Mesendoderm (in vitro differentiated cells): ENCODE measurements at regions not wholly inside any gene's neighbourhood (a gene's known extent, or its start where the extent isn't known, plus 50 kb on each side); places are given as distances from the start of the nearest gene placed in this dataset.

Experiments
- DNase-seq: peaks from one replicate; pipeline ENCODE4 v3.0.0; 2013
- H2AK5ac ChIP-seq: 2 replicates; pipeline ENCODE4 v1.6.1; 2013; ENCODE audit warnings: low read length, inconsistent platforms
- H2BK120ac ChIP-seq: 2 replicates; pipeline ENCODE4 v1.6.1; 2013; ENCODE audit warnings: low read depth, mild to moderate bottlenecking, low read length, moderate library complexity, mixed read lengths
- H2BK15ac ChIP-seq: replicated peaks from 2 replicates; pipeline ENCODE4 v1.6.1; 2013; ENCODE audit warnings: low read depth, mild to moderate bottlenecking, moderate library complexity
- H2BK5ac ChIP-seq: 2 replicates; pipeline ENCODE4 v1.6.1; 2013; ENCODE audit warnings: low read length, inconsistent platforms
- H3K18ac ChIP-seq: 2 replicates; pipeline ENCODE4 v1.6.1; 2013; ENCODE audit warnings: mild to moderate bottlenecking, low read length, mixed read lengths
- H3K23ac ChIP-seq: one replicate; pipeline ENCODE4 v1.6.1; 2013; ENCODE audit warnings: low read length
- H3K27ac ChIP-seq: 2 replicates; pipeline ENCODE4 v1.5.1; 2013; ENCODE audit warnings: low read depth, mild to moderate bottlenecking, inconsistent platforms, low read length, moderate library complexity
- H3K27me3 ChIP-seq: 2 replicates; pipeline ENCODE4 v1.6.1; 2013; ENCODE audit warnings: low read length, control low read depth, mild to moderate bottlenecking, inconsistent platforms; ENCODE audit not compliant: insufficient read depth, poor library complexity
- H3K36me3 ChIP-seq: 2 replicates; pipeline ENCODE4 v1.6.1; 2013; ENCODE audit warnings: low read length, inconsistent platforms; ENCODE audit not compliant: control insufficient read depth, insufficient read depth
- H3K4ac ChIP-seq: one replicate; pipeline ENCODE4 v1.6.1; 2013; ENCODE audit warnings: low read depth, mild to moderate bottlenecking, low read length, moderate library complexity
- H3K4me1 ChIP-seq: 2 replicates; pipeline ENCODE4 v1.6.1; 2013; ENCODE audit warnings: low read depth, low read length, inconsistent platforms; ENCODE audit not compliant: control insufficient read depth
- H3K4me2 ChIP-seq: 2 replicates; pipeline ENCODE4 v1.6.1; 2013; ENCODE audit warnings: low read length
- H3K4me3 ChIP-seq: 2 replicates; pipeline ENCODE4 v1.5.1; 2013; ENCODE audit warnings: mild to moderate bottlenecking, low read length
- H3K56ac ChIP-seq: one replicate; pipeline ENCODE4 v1.6.1; 2013; ENCODE audit warnings: low read length
- H3K79me1 ChIP-seq: 2 replicates; pipeline ENCODE4 v1.6.1; 2013; ENCODE audit warnings: low read length, inconsistent platforms
- H3K79me2 ChIP-seq: 2 replicates; pipeline ENCODE4 v1.6.1; 2013; ENCODE audit warnings: mild to moderate bottlenecking, low read length; ENCODE audit not compliant: control insufficient read depth, insufficient read depth
- H3K9ac ChIP-seq: 2 replicates; pipeline ENCODE4 v1.6.1; 2013; ENCODE audit warnings: low read length, inconsistent platforms
- H4K5ac ChIP-seq: one replicate; pipeline ENCODE4 v1.6.1; 2013; ENCODE audit warnings: low read length
- H4K8ac ChIP-seq: one replicate; pipeline ENCODE4 v1.6.1; 2013; ENCODE audit warnings: low read depth, mild to moderate bottlenecking, control low read depth, low read length, moderate library complexity
- WGBS: extraction: QIAGEN DNeasy Blood & Tissue Kit; methylation state at CpG from one replicate; pipeline ENCODE4 v1.1.7; 2013; ENCODE audit warnings: low lambda C conversion rate, missing lambda C conversion rate; ENCODE audit not compliant: insufficient coverage; ENCODE audit errors: extremely low coverage; 5-methylcytosine and 5-hydroxymethylcytosine counted together

DNA sequence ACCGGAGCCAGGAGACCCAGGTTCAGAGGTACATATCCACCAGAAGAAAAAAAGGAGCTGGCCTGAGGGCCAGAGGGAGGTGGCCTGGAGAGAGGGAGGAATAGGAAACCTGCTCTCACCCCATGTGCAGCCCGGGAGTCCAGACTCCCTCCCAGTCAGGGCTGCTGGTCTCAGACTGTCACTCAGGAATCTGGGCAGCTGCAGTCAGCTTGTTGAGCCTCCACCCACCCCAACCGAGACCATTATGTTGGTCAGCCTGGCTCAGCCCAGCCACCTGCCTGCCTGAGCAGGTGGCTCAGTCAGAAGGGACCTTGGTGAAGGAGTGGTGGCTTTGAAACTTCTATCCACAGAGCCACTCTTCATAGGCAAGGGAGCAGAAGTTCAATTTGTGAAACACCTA, 53.3 kb upstream of the EPB41L1 start:
- no peak overlapping the region for H3K56ac ChIP-seq
- WGBS, result no CpG with 5 or more reads among the region's 3 CpGs

DNA sequence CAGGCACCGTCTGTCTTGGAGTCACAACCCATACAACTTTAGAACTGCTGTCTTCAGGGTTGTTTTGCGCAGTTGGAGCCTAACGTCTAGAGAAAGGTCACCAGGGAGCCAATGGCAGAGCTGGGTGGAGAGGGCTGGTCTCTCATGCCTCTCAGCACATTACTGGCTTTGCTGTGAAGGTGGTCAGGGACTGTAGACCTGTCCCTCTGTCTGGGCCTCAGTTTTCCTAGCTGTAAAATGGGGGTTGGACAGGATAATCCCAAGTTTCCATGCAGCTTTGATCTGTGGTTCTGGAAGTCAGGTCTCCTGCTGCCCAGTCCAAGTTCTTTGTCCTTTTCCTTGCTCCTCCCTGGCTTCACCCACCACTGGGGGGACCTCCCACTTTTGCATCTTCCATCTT, 52.2 kb upstream of the EPB41L1 start:
- WGBS, result no CpG with 5 or more reads among the region's 3 CpGs
- DNase-seq, result no peak
- Histone ChIP-seq H3K27me3 (no peaks in the 10 kb centered on the region), H2BK120ac (no peak overlapping the region), H2BK15ac (no peak overlapping the region), H3K4me2 (no peak overlapping the region), H3K18ac (no peak overlapping the region), H3K4ac (no peak overlapping the region), H2BK5ac (no peak overlapping the region), H3K27ac (no peak overlapping the region), H3K79me2 (no peaks in the 10 kb centered on the region), H3K56ac (no peak overlapping the region), H3K79me1 (no peaks in the 10 kb centered on the region), H2AK5ac (no peak overlapping the region), H3K4me3 (no peak overlapping the region), H3K9ac (no peak overlapping the region), H3K4me1 (peaks cover 11% of the 10 kb centered on the region), H4K5ac (no peak overlapping the region), H3K23ac (no peak overlapping the region), H4K8ac (no peak overlapping the region), H3K36me3 (no peaks in the 10 kb centered on the region)

More for the DNA sequence above, 53.3 kb upstream of the EPB41L1 start:
- H3K4me1 ChIP-seq, result peaks cover 16% of the 10 kb centered on the region
- H4K5ac ChIP-seq, result no peak overlapping the region
- no peak for DNase-seq
- H3K79me2 ChIP-seq, result no peaks in the 10 kb centered on the region
- H3K36me3 ChIP-seq, result no peaks in the 10 kb centered on the region
- no peak overlapping the region for H4K8ac ChIP-seq
- H3K27ac ChIP-seq, result no peak overlapping the region
- H2BK15ac ChIP-seq, result no peak overlapping the region
- H3K4me3 ChIP-seq, result no peak overlapping the region
- no peak overlapping the region for H3K18ac ChIP-seq
- no peak overlapping the region for H2BK120ac ChIP-seq
- H2BK5ac ChIP-seq, result no peak overlapping the region
- no peak overlapping the region for H3K9ac ChIP-seq
- H3K4me2 ChIP-seq, result no peak overlapping the region
- H3K23ac ChIP-seq, result no peak overlapping the region
- no peaks in the 10 kb centered on the region for H3K27me3 ChIP-seq
- no peaks in the 10 kb centered on the region for H3K79me1 ChIP-seq
- H2AK5ac ChIP-seq, result no peak overlapping the region
- no peak overlapping the region for H3K4ac ChIP-seq

GRCh38 chr20:36102809-36103596, 51.5 kb upstream of the EPB41L1 start:
- H4K5ac ChIP-seq, result no peak overlapping the region
- no peak overlapping the region for H3K27ac ChIP-seq
- no CpG with 5 or more reads among the region's 4 CpGs for WGBS
- H3K4ac ChIP-seq, result no peak overlapping the region
- no peak overlapping the region for H3K18ac ChIP-seq
- no peak overlapping the region for H3K4me3 ChIP-seq
- H3K56ac ChIP-seq, result no peak overlapping the region
- H3K36me3 ChIP-seq, result no peaks in the 10 kb centered on the region
- H3K4me2 ChIP-seq, result no peak overlapping the region
- H2AK5ac ChIP-seq, result no peak overlapping the region
- H2BK15ac ChIP-seq, result no peak overlapping the region
- H3K27me3 ChIP-seq, result no peaks in the 10 kb centered on the region
- no peak overlapping the region for H3K23ac ChIP-seq
- no peaks in the 10 kb centered on the region for H3K79me1 ChIP-seq
- no peak for DNase-seq
- no peak overlapping the region for H3K9ac ChIP-seq
- H2BK120ac ChIP-seq, result no peak overlapping the region
- no peak overlapping the region for H2BK5ac ChIP-seq
- no peak overlapping the region for H4K8ac ChIP-seq
- no peaks in the 10 kb centered on the region for H3K79me2 ChIP-seq
- H3K4me1 ChIP-seq, result peaks cover 7% of the 10 kb centered on the region

- no peaks in the 10 kb centered on the region for H3K4me1 ChIP-seq
- DNase-seq, result no peak
- H3K79me2 ChIP-seq, result no peaks in the 10 kb centered on the region
- no peak overlapping the region for H2BK120ac ChIP-seq
- no peaks in the 10 kb centered on the region for H3K36me3 ChIP-seq
- H2AK5ac ChIP-seq, result no peak overlapping the region
- H3K56ac ChIP-seq, result no peak overlapping the region
- no CpG with 5 or more reads among the region's 7 CpGs for WGBS
- H2BK5ac ChIP-seq, result no peak overlapping the region
- no peak overlapping the region for H3K27ac ChIP-seq
- H3K27me3 ChIP-seq, result no peaks in the 10 kb centered on the region
- no peak overlapping the region for H3K23ac ChIP-seq
- H3K18ac ChIP-seq, result no peak overlapping the region
- no peak overlapping the region for H3K4me2 ChIP-seq
- no peaks in the 10 kb centered on the region for H3K79me1 ChIP-seq
- H3K4ac ChIP-seq, result no peak overlapping the region
- H3K4me3 ChIP-seq, result no peak overlapping the region
- no peak overlapping the region for H4K8ac ChIP-seq
- H3K9ac ChIP-seq, result no peak overlapping the region
- H2BK15ac ChIP-seq, result no peak overlapping the region
- H4K5ac ChIP-seq, result no peak overlapping the region
Observed at GRCh38 chr20:36104244-36104643, 50.3 kb upstream of the EPB41L1 start.
